Astrocyte (in vitro differentiated cells and primary cell): ENCODE measurements at regions not wholly inside any gene's neighbourhood (a gene's known extent, or its start where the extent isn't known, plus 50 kb on each side); places are given as distances from the start of the nearest gene placed in this dataset.

Experiments used
- DNase-seq: peaks from one replicate; pipeline ENCODE4 v3.0.0-alpha.2; 2010; ENCODE audit warnings: low read depth
- FAIRE-seq: peaks from 2 replicates; lab custom pipeline; 2011; peaks lifted over from hg19 to GRCh38; lab: Jason Lieb, UNC
- H2AFZ ChIP-seq: 2 replicates; pipeline ENCODE4 v1.6.0; 2012; ENCODE audit warnings: low read depth, low read length, inconsistent platforms
- H3K27ac ChIP-seq: 2 replicates; pipeline ENCODE4 v1.5.1; 2011; ENCODE audit warnings: low read depth, low read length, inconsistent platforms
- H3K27me3 ChIP-seq: 2 replicates; pipeline ENCODE4 v1.6.0; 2011; ENCODE audit warnings: low read length, inconsistent platforms; ENCODE audit not compliant: insufficient read depth
- H3K36me3 ChIP-seq: 2 replicates; pipeline ENCODE4 v1.5.1; 2011; ENCODE audit warnings: low read length, inconsistent platforms; ENCODE audit not compliant: insufficient read depth
- H3K4me1 ChIP-seq: 2 replicates; pipeline ENCODE4 v1.5.1; 2011; ENCODE audit warnings: low read length, inconsistent platforms; ENCODE audit not compliant: insufficient read depth
- H3K4me2 ChIP-seq: 2 replicates; pipeline ENCODE4 v1.6.0; 2012; ENCODE audit warnings: low read length, inconsistent platforms
- H3K4me3 ChIP-seq: 2 replicates; pipeline ENCODE4 v1.5.1; 2011; ENCODE audit warnings: low read depth, mild to moderate bottlenecking, low read length, inconsistent platforms; ENCODE audit not compliant: insufficient read depth
- H3K79me2 ChIP-seq: 2 replicates; pipeline ENCODE4 v1.6.0; 2012; ENCODE audit warnings: mild to moderate bottlenecking, low read length, inconsistent platforms; ENCODE audit not compliant: insufficient read depth
- H3K9ac ChIP-seq: 2 replicates; pipeline ENCODE4 v1.6.0; 2012; ENCODE audit warnings: mild to moderate bottlenecking, low read length, inconsistent platforms
- H3K9me3 ChIP-seq: 2 replicates; pipeline ENCODE4 v1.5.1; 2012; ENCODE audit warnings: low read depth, mild to moderate bottlenecking, low read length, inconsistent platforms; ENCODE audit not compliant: insufficient read depth
- H4K20me1 ChIP-seq: 2 replicates; pipeline ENCODE4 v1.6.0; 2012; ENCODE audit warnings: low read length, inconsistent platforms; ENCODE audit not compliant: insufficient read depth
- H3K27ac Mint-ChIP-seq: one replicate; pipeline ENCODE4 v1.8.0; 2021; ENCODE audit warnings: mild to moderate bottlenecking, mixed read lengths; ENCODE audit not compliant: unreplicated experiment
- H3K27me3 Mint-ChIP-seq: one replicate; pipeline ENCODE4 v1.8.0; 2021; ENCODE audit warnings: low read depth, mixed read lengths; ENCODE audit not compliant: unreplicated experiment
- H3K36me3 Mint-ChIP-seq: one replicate; pipeline ENCODE4 v1.8.0; 2021; ENCODE audit warnings: low read depth, mixed read lengths; ENCODE audit not compliant: unreplicated experiment
- H3K4me1 Mint-ChIP-seq: one replicate; pipeline ENCODE4 v1.8.0; 2021; ENCODE audit warnings: low read depth, mixed read lengths; ENCODE audit not compliant: unreplicated experiment
- H3K4me3 Mint-ChIP-seq: one replicate; pipeline ENCODE4 v1.8.0; 2021; ENCODE audit warnings: mild to moderate bottlenecking, moderate library complexity, mixed read lengths; ENCODE audit not compliant: unreplicated experiment
- H3K9me3 Mint-ChIP-seq: one replicate; pipeline ENCODE4 v1.8.0; 2021; ENCODE audit warnings: mild to moderate bottlenecking, mixed read lengths; ENCODE audit not compliant: unreplicated experiment
- CTCF ChIP-seq: IDR thresholded peaks from 2 replicates; pipeline ENCODE4 v1.5.1; 2011; ENCODE audit warnings: low read depth, mild to moderate bottlenecking, inconsistent platforms, low read length, moderate library complexity; ENCODE audit not compliant: insufficient read depth
- EZH2 ChIP-seq: IDR thresholded peaks from 2 replicates; pipeline ENCODE4 v1.6.1; 2012; ENCODE audit warnings: mild to moderate bottlenecking, low read length, inconsistent platforms; ENCODE audit not compliant: insufficient read depth

- Mint-ChIP-seq H3K4me3 (no peak overlapping the region), H3K9me3 (peaks cover 10% of the 10 kb centered on the region), H3K4me1 (no peaks in the 10 kb centered on the region), H3K27ac (no peak overlapping the region), H3K27me3 (no peaks in the 10 kb centered on the region), H3K36me3 (no peaks in the 10 kb centered on the region)
- no peaks in the 10 kb centered on the region for H3K79me2 ChIP-seq
- H3K9me3 ChIP-seq: no peaks in the 10 kb centered on the region
- H3K36me3 ChIP-seq: no peaks in the 10 kb centered on the region
- no peak overlapping the region for H3K4me3 ChIP-seq
- H4K20me1 ChIP-seq: no peaks in the 10 kb centered on the region
- H3K4me2 ChIP-seq: no peak overlapping the region
- no peak for FAIRE-seq
- no peak overlapping the region for H3K27ac ChIP-seq
- TF ChIP-seq CTCF (no peak), EZH2 (no peak)
- H3K9ac ChIP-seq: no peak overlapping the region
- H2AFZ ChIP-seq: no peak overlapping the region
- no peaks in the 10 kb centered on the region for H3K4me1 ChIP-seq
- H3K27me3 ChIP-seq: no peaks in the 10 kb centered on the region
- DNase-seq: no peak
Measured at GRCh38 chr2:183428881-183429280, 304.6 kb downstream of the NUP35 start.

GRCh38 chr2:183438541-183438940, 314.3 kb downstream of the NUP35 start:
- no peak overlapping the region for H3K9ac ChIP-seq
- H3K27ac ChIP-seq: no peak overlapping the region
- H3K9me3 ChIP-seq: no peaks in the 10 kb centered on the region
- no peak for DNase-seq
- no peaks in the 10 kb centered on the region for H3K27me3 ChIP-seq
- no peak overlapping the region for H3K4me2 ChIP-seq
- H3K4me1 ChIP-seq: no peaks in the 10 kb centered on the region
- Mint-ChIP-seq H3K9me3 (no peaks in the 10 kb centered on the region), H3K4me1 (no peaks in the 10 kb centered on the region), H3K4me3 (no peak overlapping the region), H3K27ac (no peak overlapping the region), H3K36me3 (no peaks in the 10 kb centered on the region), H3K27me3 (no peaks in the 10 kb centered on the region)
- no peak for FAIRE-seq
- no peaks in the 10 kb centered on the region for H3K79me2 ChIP-seq
- H4K20me1 ChIP-seq: no peaks in the 10 kb centered on the region
- H3K4me3 ChIP-seq: no peak overlapping the region
- H3K36me3 ChIP-seq: no peaks in the 10 kb centered on the region
- no peak for TF ChIP-seq CTCF
- TF ChIP-seq EZH2: no peak
- H2AFZ ChIP-seq: no peak overlapping the region

GRCh38 chr2:183455056-183455455, 330.8 kb downstream of the NUP35 start:
- H3K9ac ChIP-seq: no peak overlapping the region
- no peaks in the 10 kb centered on the region for H3K9me3 ChIP-seq
- DNase-seq (no peak), FAIRE-seq (no peak)
- H3K27me3 Mint-ChIP-seq: no peaks in the 10 kb centered on the region
- no peak overlapping the region for H3K4me2 ChIP-seq
- TF ChIP-seq CTCF: no peak
- no peaks in the 10 kb centered on the region for H3K79me2 ChIP-seq
- no peaks in the 10 kb centered on the region for H3K4me1 ChIP-seq
- H4K20me1 ChIP-seq: no peaks in the 10 kb centered on the region
- no peak overlapping the region for H2AFZ ChIP-seq
- H3K27ac Mint-ChIP-seq: no peak overlapping the region
- no peaks in the 10 kb centered on the region for H3K27me3 ChIP-seq
- no peaks in the 10 kb centered on the region for H3K36me3 ChIP-seq
- H3K4me3 Mint-ChIP-seq: no peak overlapping the region
- H3K27ac ChIP-seq: no peak overlapping the region
- peaks cover 2% of the 10 kb centered on the region for H3K9me3 Mint-ChIP-seq
- no peaks in the 10 kb centered on the region for H3K36me3 Mint-ChIP-seq
- H3K4me3 ChIP-seq: no peak overlapping the region
- no peaks in the 10 kb centered on the region for H3K4me1 Mint-ChIP-seq
